ENCODE measurements at regions not wholly inside any gene's neighbourhood (a gene's known extent, or its start where the extent isn't known, plus 50 kb on each side); places are given as distances from the start of the nearest gene placed in this dataset.

GRCh38 chr5:88093765-88094164, 174.9 kb downstream of the TMEM161B start:
- H3K36me3 ChIP-seq (ENCODE audit: insufficient read depth, low read length, poor library complexity, severe bottlenecking) = no peaks in the 10 kb centered on the region
- no TSS peak for BruUV-seq (replicated peaks)

GRCh38 chr5:88092958-88093605, 175.6 kb downstream of the TMEM161B start:
- no peak for TF ChIP-seq EZH2 (IDR thresholded peaks at IDR 0.05; ENCODE audit: borderline replicate concordance, low read depth, low read length, poor library complexity, severe bottlenecking)
- no peak for TF ChIP-seq CTCF (conservative IDR thresholded peaks at IDR 0.05; ENCODE audit: low read depth, low read length)
- ChIA-PET POLR2A (ENCODE audit: low non-redundant PET) (interaction anchor here (0.6 kb wide), 1 partner anchor 1199 kb away, joined by 3 read pairs; no protein-coding TSS in a partner anchor), CTCF (no interaction called here)
- no peak for DNase-seq (ENCODE audit: low spot score)
- no peaks in the 10 kb centered on the region for H3K4me1 ChIP-seq (ENCODE audit: insufficient read depth, low read length, poor library complexity, severe bottlenecking)
- H3K27ac ChIP-seq (ENCODE audit: low read depth, low read length, poor library complexity, severe bottlenecking) = no peak overlapping the region
- no peaks in the 10 kb centered on the region for H3K9me3 ChIP-seq (ENCODE audit: low read depth, low read length, poor library complexity, severe bottlenecking)
- no TSS peak for BruUV-seq (replicated peaks)
- no peak overlapping the region for H3K4me3 ChIP-seq (ENCODE audit: low read depth, low read length, poor library complexity, severe bottlenecking)
- no peaks in the 10 kb centered on the region for H3K36me3 ChIP-seq (ENCODE audit: insufficient read depth, low read length, poor library complexity, severe bottlenecking)
- intact Hi-C loops (cut with micrococcal nuclease; ENCODE audit: unreplicated experiment) = no loop called here
- H3K27me3 ChIP-seq (replicated peaks; ENCODE audit: insufficient read depth, low read depth, low read length, poor library complexity) = no peaks in the 10 kb centered on the region

More at GRCh38 chr5:88093765-88094164, 174.9 kb downstream of the TMEM161B start:
- TF ChIP-seq EZH2 (IDR thresholded peaks at IDR 0.05; ENCODE audit: borderline replicate concordance, low read depth, low read length, poor library complexity, severe bottlenecking) (no peak), CTCF (conservative IDR thresholded peaks at IDR 0.05; ENCODE audit: low read depth, low read length) (no peak)
- DNase-seq (ENCODE audit: low spot score) = no peak
- no peaks in the 10 kb centered on the region for H3K27me3 ChIP-seq (replicated peaks; ENCODE audit: insufficient read depth, low read depth, low read length, poor library complexity)
- no peak overlapping the region for H3K27ac ChIP-seq (ENCODE audit: low read depth, low read length, poor library complexity, severe bottlenecking)
- no peaks in the 10 kb centered on the region for H3K9me3 ChIP-seq (ENCODE audit: low read depth, low read length, poor library complexity, severe bottlenecking)
- CTCF ChIA-PET = no interaction called here
- intact Hi-C loops (cut with micrococcal nuclease; ENCODE audit: unreplicated experiment) = no loop called here
- POLR2A ChIA-PET (ENCODE audit: low non-redundant PET) = interaction anchor here (0.6 kb wide), 1 partner anchor 1198 kb away, joined by 3 read pairs; no protein-coding TSS in a partner anchor
- no peak overlapping the region for H3K4me3 ChIP-seq (ENCODE audit: low read depth, low read length, poor library complexity, severe bottlenecking)
- H3K4me1 ChIP-seq (ENCODE audit: insufficient read depth, low read length, poor library complexity, severe bottlenecking) = no peaks in the 10 kb centered on the region

- Histone ChIP-seq H3K27me3 (replicated peaks; ENCODE audit: insufficient read depth, low read depth, low read length, poor library complexity) (no peaks in the 10 kb centered on the region), H3K36me3 (ENCODE audit: insufficient read depth, low read length, poor library complexity, severe bottlenecking) (no peaks in the 10 kb centered on the region), H3K4me3 (ENCODE audit: low read depth, low read length, poor library complexity, severe bottlenecking) (no peak overlapping the region), H3K4me1 (ENCODE audit: insufficient read depth, low read length, poor library complexity, severe bottlenecking) (no peaks in the 10 kb centered on the region), H3K27ac (ENCODE audit: low read depth, low read length, poor library complexity, severe bottlenecking) (no peak overlapping the region), H3K9me3 (ENCODE audit: low read depth, low read length, poor library complexity, severe bottlenecking) (no peaks in the 10 kb centered on the region)
- DNase-seq (ENCODE audit: low spot score) = no peak
- CTCF ChIA-PET = no interaction called here
- POLR2A ChIA-PET (ENCODE audit: low non-redundant PET) = no interaction called here
- no TSS peak for BruUV-seq (replicated peaks)
- TF ChIP-seq EZH2 (IDR thresholded peaks at IDR 0.05; ENCODE audit: borderline replicate concordance, low read depth, low read length, poor library complexity, severe bottlenecking) = no peak
- TF ChIP-seq CTCF (conservative IDR thresholded peaks at IDR 0.05; ENCODE audit: low read depth, low read length) = no peak
- intact Hi-C loops (cut with micrococcal nuclease; ENCODE audit: unreplicated experiment) = no loop called here
These were observed 176.3 kb downstream of the TMEM161B start for GRCh38 chr5:88092358-88092757.

All from A673 (cell line).